B cell (primary cell): ENCODE measurements at regions not wholly inside any gene's neighbourhood (a gene's known extent, or its start where the extent isn't known, plus 50 kb on each side); places are given as distances from the start of the nearest gene placed in this dataset.

ENCODE experiments used
- ATAC-seq: fragments of 200-7000 bp; cut with Tn5 transposase; one replicate; pipeline ENCODE4 v1.10.0; 2021; ENCODE audit warnings: low read depth, mild to moderate bottlenecking, moderate number of reproducible peaks, moderate library complexity
- CTCF ChIA-PET: fragments of 350-600 bp; sonication (Branson Sonifier 250); formaldehyde crosslinking; loops from one replicate; lab custom pipeline; 2021; ENCODE audit warnings: antibody characterized with exemption, inconsistent platforms; lab: Charles Lee
- POLR2A ChIA-PET: fragments of 350-600 bp; sonication (Branson Sonifier 250); formaldehyde crosslinking; loops from one replicate; lab custom pipeline; 2021; ENCODE audit warnings: antibody characterized with exemption; lab: Charles Lee
- DNase-seq: peaks from one replicate; pipeline ENCODE4 v3.0.0; 2013
- H2AFZ ChIP-seq: 2 replicates; pipeline ENCODE4 v1.6.1; 2012; ENCODE audit warnings: mild to moderate bottlenecking, low read depth, low read length; ENCODE audit not compliant: insufficient read depth, poor library complexity, severe bottlenecking
- H3K27ac ChIP-seq, 2 donors: 1 replicate in 1 of 2; 2 replicates in 1 of 2; pipeline ENCODE4 v1.5.1; 2012 to 2013; ENCODE audit warnings: low read length in 2 of 2, mild to moderate bottlenecking in 2 of 2, moderate library complexity in 1 of 2
- H3K27me3 ChIP-seq, 4 experiments: fragments of 200-600 bp in 1 of 4; sonication (generic) in 1 of 4; replicated peaks in 1 of 4; 1 replicate in 2 of 4; 2 replicates in 2 of 4; pipeline versions ENCODE4 v1.6.1 to v1.7.0; 2013 to 2016; ENCODE audit warnings: low read length in 3 of 4, mild to moderate bottlenecking in 2 of 4, mixed read lengths in 1 of 4, moderate library complexity in 1 of 4; ENCODE audit not compliant: insufficient read depth in 4 of 4, control insufficient read depth in 3 of 4; ENCODE audit errors: control extremely low read depth in 1 of 4
- H3K36me3 ChIP-seq, 2 experiments: replicated peaks in 1 of 2; 1 replicate in 1 of 2; 2 replicates in 1 of 2; pipeline versions ENCODE4 v1.6.1 to v1.7.1; 2013; ENCODE audit warnings: low read length in 1 of 2; ENCODE audit not compliant: insufficient read depth in 2 of 2, control insufficient read depth in 1 of 2; ENCODE audit errors: control extremely low read depth in 1 of 2, extremely low read depth in 1 of 2
- H3K4me1 ChIP-seq, 2 donors: fragments of 200-600 bp in 1 of 2; sonication (generic) in 1 of 2; 1 replicate in 1 of 2; 2 replicates in 1 of 2; pipeline versions ENCODE4 v1.5.1 to v1.6.1; 2013 to 2017; ENCODE audit warnings: low read length in 2 of 2; ENCODE audit not compliant: control insufficient read depth in 2 of 2, insufficient read depth in 2 of 2
- H3K4me2 ChIP-seq: replicated peaks from 2 replicates; pipeline ENCODE3; 2012; ENCODE audit warnings: mild to moderate bottlenecking, low read depth, low read length; ENCODE audit not compliant: poor library complexity, severe bottlenecking
- H3K4me3 ChIP-seq, 5 experiments: fragments of 200-600 bp in 1 of 5; sonication (generic) in 1 of 5; 1 replicate in 3 of 5; 2 replicates in 2 of 5; pipeline versions ENCODE4 v1.5.1 to v1.7.0; 2011 to 2016; ENCODE audit warnings: low read length in 4 of 5, mild to moderate bottlenecking in 4 of 5, low read depth in 2 of 5, control low read depth in 1 of 5, moderate library complexity in 1 of 5; ENCODE audit not compliant: insufficient read depth in 1 of 5; ENCODE audit errors: control extremely low read depth in 1 of 5, extremely low read depth in 1 of 5
- H3K79me2 ChIP-seq: fragments of 200-600 bp; sonication (generic); one replicate; pipeline ENCODE4 v1.6.0; 2016; ENCODE audit warnings: low read length; ENCODE audit not compliant: control insufficient read depth, insufficient read depth
- H3K9ac ChIP-seq: fragments of 200-600 bp; sonication (generic); 2 replicates; pipeline ENCODE4 v1.6.1; 2017; ENCODE audit warnings: mild to moderate bottlenecking, low read length, moderate library complexity
- H3K9me3 ChIP-seq, 3 donors: one replicate each; pipeline versions ENCODE4 v1.6.1 to v1.7.1; 2013; ENCODE audit warnings: low read length in 2 of 3; ENCODE audit not compliant: control insufficient read depth in 2 of 3, insufficient read depth in 1 of 3; ENCODE audit errors: control extremely low read depth in 1 of 3
- H4K20me1 ChIP-seq: 2 replicates; pipeline ENCODE4 v1.6.0; 2012; ENCODE audit warnings: mild to moderate bottlenecking, low read length; ENCODE audit not compliant: insufficient read depth, control insufficient read depth, poor library complexity, severe bottlenecking
- H3K27ac Mint-ChIP-seq: one replicate; pipeline ENCODE4 v1.8.0; 2021; ENCODE audit warnings: mixed read lengths
- H3K27me3 Mint-ChIP-seq: one replicate; pipeline ENCODE4 v1.8.0; 2021; ENCODE audit warnings: mixed read lengths
- H3K4me1 Mint-ChIP-seq: one replicate; pipeline ENCODE4 v1.8.0; 2021; ENCODE audit warnings: mixed read lengths
- H3K4me3 Mint-ChIP-seq: one replicate; pipeline ENCODE4 v1.8.0; 2021; ENCODE audit warnings: mixed read lengths
- H3K9me3 Mint-ChIP-seq: one replicate; pipeline ENCODE4 v1.8.0; 2022; ENCODE audit warnings: mixed read lengths; ENCODE audit not compliant: insufficient read depth
- CTCF ChIP-seq: fragments of 200-600 bp; IDR thresholded peaks from one replicate; pipeline ENCODE4 v1.8.0; 2022; ENCODE audit warnings: antibody characterized with exemption, mild to moderate bottlenecking
- EZH2 ChIP-seq: IDR thresholded peaks from 2 replicates; pipeline ENCODE4 v1.6.1; 2012; ENCODE audit warnings: borderline replicate concordance, low read depth, mild to moderate bottlenecking, moderate library complexity, low read length; ENCODE audit not compliant: insufficient read depth, poor library complexity, severe bottlenecking
- WGBS: methylation state at CpG from one replicate; pipeline ENCODE4 v1.1.5; 2013; ENCODE audit warnings: missing lambda C conversion rate; ENCODE audit not compliant: insufficient coverage; 5-methylcytosine and 5-hydroxymethylcytosine counted together
- intact Hi-C: fragments of 100-400 bp; cut with micrococcal nuclease; formaldehyde crosslinking; loops from one replicate; pipeline ENCODE4 v1.10.0; 2022

DNA sequence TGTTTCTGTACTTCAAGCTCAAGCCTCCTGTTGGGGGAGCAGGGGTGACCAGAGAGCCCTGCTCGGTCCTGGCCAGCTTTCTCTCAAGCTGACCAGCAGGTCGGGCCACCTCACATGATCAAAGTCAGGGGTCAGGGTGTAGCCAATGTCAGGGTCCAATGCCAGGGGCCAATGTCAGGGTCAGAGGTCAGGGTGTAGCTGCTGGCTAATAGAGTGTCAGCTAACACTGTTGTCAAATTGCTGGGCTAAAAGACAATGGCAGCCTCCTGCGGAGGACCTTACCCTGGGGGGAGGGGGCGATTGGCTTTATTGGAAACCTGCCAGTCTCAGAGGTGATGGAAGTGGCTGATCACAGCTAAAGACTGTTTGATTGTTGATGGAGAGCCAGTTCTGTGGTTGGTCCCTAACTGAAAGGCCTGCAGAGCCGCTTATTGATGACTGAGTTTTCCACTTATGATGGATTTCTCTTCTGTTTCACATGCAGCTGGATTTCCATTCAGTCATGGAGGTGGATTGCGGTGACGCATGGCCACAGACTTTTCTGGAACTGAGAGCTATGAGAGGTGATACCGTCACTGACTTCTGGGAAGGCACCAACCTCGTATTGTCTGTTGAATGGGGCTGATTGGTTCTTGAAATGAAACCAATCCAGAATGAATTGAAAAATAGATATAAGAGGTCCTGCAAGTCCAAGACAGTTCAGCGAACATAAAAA, 97.4 kb upstream of the ZFHX3 start:
- Histone ChIP-seq H3K9ac (no peak overlapping the region), H3K27ac (no peak overlapping the region), H3K36me3 (no peaks in the 10 kb centered on the region), H3K4me2 (no peak overlapping the region), H4K20me1 (no peaks in the 10 kb centered on the region), H3K4me1 (no peaks in the 10 kb centered on the region), H3K4me3 (no peak overlapping the region), H3K27me3 (no peaks in the 10 kb centered on the region), H2AFZ (no peak overlapping the region), H3K9me3 (no peaks in the 10 kb centered on the region), H3K79me2 (no peaks in the 10 kb centered on the region)
- Mint-ChIP-seq H3K4me1 (no peaks in the 10 kb centered on the region), H3K27ac (no peak overlapping the region), H3K9me3 (no peaks in the 10 kb centered on the region), H3K4me3 (no peak overlapping the region), H3K27me3 (peaks cover 14% of the 10 kb centered on the region)
- DNase-seq, result no peak
- ChIA-PET POLR2A (no interaction called here), CTCF (no interaction called here)
- TF ChIP-seq CTCF, result no peak
- TF ChIP-seq EZH2, result no peak
- no peak for ATAC-seq
- 89% methylated on average over 8 of the region's 10 CpGs for WGBS
- intact Hi-C loops, result no loop called here

DNA sequence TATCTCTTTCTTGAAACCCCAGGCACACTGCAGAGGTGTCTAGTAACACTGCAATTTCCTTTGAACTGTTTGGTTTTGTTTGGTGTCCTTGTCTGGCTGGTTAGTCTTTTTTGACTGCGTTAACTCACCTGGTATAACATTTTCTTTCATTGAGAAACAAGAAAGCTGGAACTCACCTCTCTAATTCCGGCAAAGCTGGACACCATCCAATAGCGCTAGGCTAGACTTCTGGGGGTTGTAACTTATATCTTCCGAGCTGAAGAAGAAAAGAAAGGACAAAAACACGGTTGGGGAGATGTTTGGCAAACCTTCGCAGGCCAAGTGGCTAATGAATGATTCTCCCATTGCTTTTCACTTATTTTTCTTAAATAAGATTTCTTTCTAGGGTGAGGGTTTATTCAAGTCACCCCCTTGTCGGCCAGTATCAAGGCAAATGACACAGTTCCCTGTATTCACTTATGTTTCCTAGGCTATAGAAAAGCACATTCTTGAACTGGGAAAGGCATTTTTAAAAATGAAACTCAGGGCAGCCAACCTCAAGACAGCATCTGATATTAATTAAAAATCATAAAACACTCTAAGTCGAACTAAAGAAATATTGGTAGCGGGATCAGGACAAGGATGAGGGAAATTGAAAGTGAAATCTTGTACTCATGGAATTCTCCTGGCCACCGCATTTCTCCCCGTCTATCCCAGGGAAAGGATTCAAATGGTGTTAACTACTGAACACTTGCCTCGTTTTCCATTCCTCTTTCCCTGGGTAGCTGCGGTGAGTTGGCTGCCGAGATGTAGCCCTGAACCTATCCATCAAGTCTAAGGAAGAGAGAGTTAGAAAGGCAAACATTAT, 95.9 kb upstream of the ZFHX3 start:
- Mint-ChIP-seq H3K27ac (no peak overlapping the region), H3K4me1 (no peaks in the 10 kb centered on the region), H3K4me3 (no peak overlapping the region), H3K9me3 (no peaks in the 10 kb centered on the region), H3K27me3 (peaks cover 15% of the 10 kb centered on the region)
- TF ChIP-seq EZH2 (no peak), CTCF (no peak)
- H3K9ac ChIP-seq, result no peak overlapping the region
- no peak overlapping the region for H3K4me2 ChIP-seq
- H3K79me2 ChIP-seq, result no peaks in the 10 kb centered on the region
- H2AFZ ChIP-seq, result no peak overlapping the region
- WGBS, result no CpG with 5 or more reads among the region's 14 CpGs
- no peaks in the 10 kb centered on the region for H3K36me3 ChIP-seq
- no peaks in the 10 kb centered on the region for H3K4me1 ChIP-seq
- H4K20me1 ChIP-seq, result no peaks in the 10 kb centered on the region
- ATAC-seq (no peak), DNase-seq (no peak)
- H3K4me3 ChIP-seq, result no peak overlapping the region
- H3K27me3 ChIP-seq, result no peaks in the 10 kb centered on the region
- intact Hi-C loops, result no loop called here
- ChIA-PET CTCF (interaction anchor here (0.8 kb wide), 1 partner anchor 9 kb away, joined by 3 read pairs; no protein-coding TSS in a partner anchor), POLR2A (no interaction called here)
- no peaks in the 10 kb centered on the region for H3K9me3 ChIP-seq
- no peak overlapping the region for H3K27ac ChIP-seq
